ENCODE measurements at regions not wholly inside any gene's neighbourhood (a gene's known extent, or its start where the extent isn't known, plus 50 kb on each side); places are given as distances from the start of the nearest gene placed in this dataset.

- FAIRE-seq: no peak
These were observed 158.0 kb downstream of the SCP2D1 start for GRCh38 chr20:18971574-18971973.

DNA sequence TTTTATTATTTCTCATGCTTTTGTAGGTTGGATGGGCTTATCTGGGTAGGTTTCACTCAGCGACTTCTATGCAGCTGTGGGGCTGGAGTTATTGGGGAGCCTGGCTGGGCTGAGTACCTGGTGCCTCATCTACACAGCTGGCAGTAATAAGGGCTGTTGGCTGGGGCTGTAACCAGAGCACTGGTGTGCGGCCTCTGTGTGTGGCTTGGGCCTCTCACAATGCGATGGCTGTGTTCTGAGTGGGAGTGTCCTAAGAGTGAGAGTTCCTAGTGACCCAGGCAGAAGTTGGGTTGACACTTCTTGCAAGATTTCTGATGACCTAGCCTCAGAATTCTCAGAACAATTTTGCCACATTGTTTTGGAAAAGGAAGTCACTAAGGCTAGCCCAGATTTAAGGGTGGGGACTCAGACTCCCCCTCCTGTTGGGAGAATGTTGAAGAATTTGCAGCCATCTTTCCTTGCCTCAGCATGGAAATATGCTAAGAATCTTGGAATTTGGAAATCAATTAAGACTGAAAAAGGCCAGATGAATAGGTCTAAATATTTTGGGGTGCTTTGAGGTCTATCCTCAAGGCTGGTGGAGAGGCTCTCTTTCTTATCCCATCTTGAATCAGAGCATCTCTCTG is 158.8 kb downstream of the SCP2D1 start:
- no peak for FAIRE-seq

DNA sequence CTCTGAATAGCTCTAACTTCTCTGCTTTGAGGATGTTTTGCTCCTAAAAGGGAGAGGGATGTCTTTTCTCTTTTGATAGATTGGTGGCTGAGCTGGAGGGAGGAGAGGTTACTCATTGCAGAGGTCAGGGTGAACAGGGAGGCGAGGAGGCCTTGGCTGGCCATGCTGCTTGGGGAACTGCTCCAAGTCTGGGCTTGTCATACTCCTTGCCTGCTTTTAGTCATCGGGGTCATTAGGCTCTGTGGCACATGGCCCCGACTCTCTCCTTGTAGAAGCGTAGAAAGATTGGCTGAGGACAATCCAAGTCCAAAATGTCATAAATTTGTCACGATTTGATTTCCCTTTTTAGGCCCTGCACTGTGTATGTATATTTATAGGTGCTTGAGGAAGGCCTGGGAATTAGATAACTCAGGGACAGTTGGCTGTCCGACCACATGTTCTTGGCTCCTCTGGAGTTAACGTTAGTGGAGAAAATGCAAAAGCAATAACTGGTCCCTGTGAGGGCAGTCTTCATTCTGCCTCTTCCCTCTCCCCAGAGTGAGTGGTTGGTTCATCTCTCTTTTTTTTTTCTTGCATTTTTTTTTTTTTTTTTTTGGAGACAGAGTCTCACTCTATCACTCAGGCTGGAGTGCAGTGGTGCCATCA is 160.1 kb downstream of the SCP2D1 start:
- FAIRE-seq: peak; percentile 74

DNA sequence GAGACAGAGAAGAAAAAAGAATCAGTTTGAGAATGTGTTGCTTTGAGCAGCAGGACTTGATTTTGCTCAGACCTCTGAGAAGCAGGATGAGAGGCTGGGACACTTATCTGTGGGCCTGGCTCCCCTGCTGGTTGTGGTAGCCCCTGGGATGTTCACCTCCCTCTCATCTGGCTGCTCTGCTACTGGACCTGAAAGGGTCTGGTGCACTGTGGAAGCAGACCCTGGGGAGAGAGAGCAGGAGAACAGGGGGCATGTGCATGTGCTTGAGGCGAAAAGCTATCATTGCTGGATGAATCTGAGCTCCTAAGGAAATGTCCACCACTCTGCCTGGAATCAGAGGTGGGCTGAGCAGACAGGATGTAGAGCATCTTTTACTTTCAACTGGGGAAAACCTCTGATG is 161.1 kb downstream of the SCP2D1 start:
- no peak for FAIRE-seq

DNA sequence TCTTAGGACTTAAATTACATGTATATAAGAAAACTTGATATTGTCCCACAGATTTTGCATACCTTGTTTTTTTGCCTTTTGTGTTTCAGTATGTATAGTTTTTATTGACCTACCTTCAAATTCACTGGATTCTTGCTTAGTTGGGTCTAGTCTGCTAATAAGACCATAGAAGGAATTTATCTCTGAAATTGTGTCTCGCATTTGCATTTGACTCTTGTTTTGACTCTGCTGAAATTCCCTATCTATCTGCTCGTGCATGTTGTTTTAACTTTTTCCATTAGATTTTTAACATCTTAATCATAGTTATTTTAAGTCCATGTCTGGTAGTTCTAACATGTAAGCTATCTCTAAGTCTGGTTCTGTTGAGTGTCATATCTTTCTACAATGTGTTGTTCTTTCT is 163.9 kb downstream of the SCP2D1 start:
- FAIRE-seq: no peak

GRCh38 chr20:18978311-18978710 is 164.7 kb downstream of the SCP2D1 start:
- FAIRE-seq: no peak

DNA sequence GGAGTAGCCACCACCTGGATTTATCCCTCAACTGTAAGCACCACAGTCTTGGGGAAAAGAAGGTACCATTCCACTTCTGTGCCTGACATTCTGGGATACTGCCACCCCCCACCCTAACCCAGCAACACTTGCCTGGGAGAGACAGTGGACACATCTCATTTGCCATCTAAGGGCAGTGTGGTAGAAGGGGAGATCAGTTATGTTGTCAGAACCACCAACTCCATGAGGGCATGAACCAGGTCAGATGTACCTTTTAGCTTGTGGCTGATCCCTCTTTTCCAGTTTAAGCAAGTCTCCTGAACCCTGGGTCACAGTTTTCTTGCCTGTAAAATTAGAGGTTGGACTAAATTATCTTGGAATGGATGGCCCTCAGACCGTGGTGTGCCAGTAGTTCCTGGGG is 165.5 kb downstream of the SCP2D1 start:
- no peak for FAIRE-seq

DNA sequence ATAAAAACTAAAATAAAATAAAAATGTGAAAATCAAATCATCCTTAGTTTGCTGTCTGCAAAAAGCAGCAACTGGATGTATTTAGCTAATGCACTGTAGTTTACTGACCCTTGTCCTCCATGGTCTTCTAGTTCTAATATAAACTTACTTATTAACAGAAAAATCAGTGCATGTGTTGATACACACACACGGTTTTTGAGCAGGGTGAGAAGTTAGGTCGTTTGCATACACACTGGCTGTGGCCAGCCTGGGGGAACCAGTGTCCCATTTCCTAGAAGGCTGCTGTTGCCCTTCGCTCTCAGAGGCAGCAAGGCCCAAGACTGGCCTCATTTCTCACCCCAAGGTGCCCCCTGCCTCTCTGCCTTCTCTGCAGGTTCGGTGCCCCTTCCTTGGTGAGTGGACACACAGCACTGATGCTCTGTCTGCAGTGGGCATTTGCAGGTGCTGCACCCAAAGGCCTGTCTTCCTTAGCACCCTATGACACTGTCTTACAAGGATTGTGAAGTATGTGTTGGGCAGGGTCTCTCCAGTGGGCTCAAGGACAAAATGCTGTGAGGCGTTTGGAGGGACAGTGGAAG is 168.5 kb downstream of the SCP2D1 start:
- FAIRE-seq: no peak

GRCh38 chr20:18983796-18984195 is 170.2 kb downstream of the SCP2D1 start:
- FAIRE-seq: no peak

DNA sequence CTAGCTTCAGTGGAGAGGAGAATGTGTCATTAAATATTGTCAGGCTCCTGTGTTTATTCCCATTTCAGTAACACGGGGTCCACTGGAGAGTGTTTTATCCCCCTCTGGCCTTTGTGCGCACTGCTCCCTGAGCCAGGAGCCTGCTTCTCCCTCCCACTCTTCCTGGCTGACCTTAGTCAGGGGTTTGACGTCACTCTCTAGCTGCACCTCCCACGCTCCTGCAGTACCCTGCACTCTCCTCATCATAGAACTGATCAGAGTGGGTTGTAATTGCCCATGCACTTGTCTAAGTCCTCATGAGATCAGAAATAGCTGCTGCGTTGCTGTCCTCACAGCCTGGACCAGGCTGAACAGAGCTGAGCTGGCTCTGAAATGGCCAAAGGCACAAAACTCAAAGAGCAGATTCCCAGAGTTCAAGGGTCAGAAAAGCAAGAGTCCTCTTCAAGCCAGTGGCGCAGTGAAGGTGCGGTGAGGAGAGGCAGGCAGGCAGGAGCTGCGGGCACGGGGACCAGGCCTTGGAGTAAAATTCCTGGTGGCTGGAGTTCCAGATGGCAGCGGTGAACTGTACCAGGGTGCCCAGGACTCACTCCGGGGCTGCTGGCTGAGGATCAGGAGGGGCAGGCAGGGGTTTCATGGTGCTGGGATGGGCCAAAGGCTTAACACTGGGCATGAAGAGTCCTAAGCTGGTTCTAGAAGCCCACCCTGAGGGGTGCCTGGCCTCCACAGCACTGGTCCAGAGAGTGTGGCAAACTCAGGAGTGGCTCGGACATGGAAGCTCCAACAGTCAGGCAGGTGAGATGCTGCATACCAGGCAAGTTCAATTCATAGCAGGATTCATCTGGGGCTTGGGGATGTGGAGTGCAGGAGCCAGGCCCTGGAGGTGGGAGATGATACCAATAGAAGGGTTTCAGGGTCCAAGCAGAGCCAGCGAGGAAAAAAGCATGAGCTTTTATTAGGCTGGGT is 170.9 kb downstream of the SCP2D1 start:
- FAIRE-seq: no peak

- no peak for FAIRE-seq
These were observed 172.0 kb downstream of the SCP2D1 start for GRCh38 chr20:18985551-18985950.

DNA sequence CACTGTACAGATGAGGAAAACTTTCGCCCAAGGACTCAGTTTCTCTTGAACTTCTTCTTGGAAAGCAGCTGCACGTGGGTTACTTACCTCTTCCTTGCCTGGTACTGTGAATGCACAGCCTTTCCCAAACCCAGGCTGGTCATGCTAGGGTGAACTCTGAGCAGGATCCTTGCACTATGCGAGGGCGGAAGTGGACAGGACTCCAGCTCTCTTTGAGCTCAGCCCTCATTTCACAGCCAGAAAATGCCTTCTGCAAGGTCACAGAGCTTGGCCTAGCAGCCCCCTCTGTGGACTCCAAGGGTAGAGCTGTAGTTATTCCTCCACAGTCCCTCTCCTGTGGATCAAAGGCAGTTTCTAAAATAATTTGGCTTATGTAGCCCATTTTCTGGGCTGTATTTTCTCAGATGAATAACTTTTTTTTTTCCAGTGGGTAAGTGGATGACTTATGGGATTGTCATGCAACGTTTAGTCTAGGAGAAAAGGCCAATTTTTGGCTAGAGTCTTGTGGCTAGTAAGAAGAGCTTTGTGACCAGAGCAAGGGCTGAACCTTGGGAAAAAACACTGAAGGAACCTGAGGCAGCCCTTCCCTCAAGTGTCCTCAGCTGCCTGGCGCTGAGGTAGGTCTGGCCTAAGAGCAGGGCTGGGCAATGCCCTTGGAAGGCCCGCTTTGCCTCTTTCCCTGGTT is 172.7 kb downstream of the SCP2D1 start:
- no peak for FAIRE-seq

GRCh38 chr20:18986895-18987580 is 173.5 kb downstream of the SCP2D1 start:
- FAIRE-seq: no peak

DNA sequence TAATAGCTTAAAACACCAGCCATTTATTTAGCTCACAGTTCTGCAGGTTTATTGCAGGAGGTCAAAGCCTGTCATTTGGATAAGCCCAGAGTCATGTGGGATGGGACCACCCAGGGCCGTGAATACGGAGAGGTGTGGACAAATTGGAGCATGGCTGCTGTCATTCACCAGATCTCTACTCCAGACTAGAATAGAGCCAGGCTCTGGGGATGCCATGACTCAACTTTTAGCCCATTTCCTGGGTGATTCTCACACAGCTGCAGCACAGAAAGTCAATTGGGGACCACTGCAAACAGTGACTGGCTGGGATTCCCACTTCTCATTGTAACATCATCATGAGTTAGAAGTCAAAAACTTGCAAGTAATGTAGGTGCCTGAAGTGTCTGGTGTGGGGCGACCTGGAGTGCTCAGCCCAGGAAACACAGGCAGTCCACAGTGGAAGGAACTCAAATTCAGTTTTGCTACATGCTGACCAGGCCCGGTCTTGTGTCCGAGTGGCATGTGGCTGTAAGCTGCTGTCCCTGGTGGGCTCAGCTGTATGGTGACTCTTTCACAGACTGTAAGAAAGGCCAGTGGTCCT is 174.3 kb downstream of the SCP2D1 start:
- no peak for FAIRE-seq

DNA sequence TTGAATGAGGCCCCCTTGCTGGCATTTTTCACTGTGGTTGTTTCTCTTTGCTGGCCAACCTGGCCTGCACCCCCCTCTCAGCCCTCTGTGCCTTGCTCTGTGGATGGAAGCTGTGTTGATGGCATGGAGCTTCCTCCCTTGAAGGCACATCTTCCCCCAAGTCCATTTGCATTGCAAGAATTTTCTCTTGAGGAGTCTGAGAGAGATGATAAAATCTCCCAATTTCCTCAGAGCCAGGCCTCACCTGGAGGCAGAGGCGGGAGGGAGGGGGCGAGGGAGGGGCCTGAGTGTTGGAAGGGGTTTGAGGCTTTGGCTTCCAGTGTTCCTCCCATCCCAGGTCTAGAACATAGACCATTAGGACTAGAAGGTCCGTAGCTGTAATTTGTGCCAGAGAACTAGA is 175.1 kb downstream of the SCP2D1 start:
- FAIRE-seq: no peak

- FAIRE-seq: peak; percentile 41
These were observed 176.3 kb downstream of the SCP2D1 start for GRCh38 chr20:18989736-18990474.

- no peak for FAIRE-seq
These were observed 177.4 kb downstream of the SCP2D1 start for GRCh38 chr20:18991012-18991411.

GRCh38 chr20:18992418-18992817 is 178.8 kb downstream of the SCP2D1 start:
- FAIRE-seq: no peak

- no peak for FAIRE-seq
These were observed 181.9 kb downstream of the SCP2D1 start for GRCh38 chr20:18995455-18995854.

DNA sequence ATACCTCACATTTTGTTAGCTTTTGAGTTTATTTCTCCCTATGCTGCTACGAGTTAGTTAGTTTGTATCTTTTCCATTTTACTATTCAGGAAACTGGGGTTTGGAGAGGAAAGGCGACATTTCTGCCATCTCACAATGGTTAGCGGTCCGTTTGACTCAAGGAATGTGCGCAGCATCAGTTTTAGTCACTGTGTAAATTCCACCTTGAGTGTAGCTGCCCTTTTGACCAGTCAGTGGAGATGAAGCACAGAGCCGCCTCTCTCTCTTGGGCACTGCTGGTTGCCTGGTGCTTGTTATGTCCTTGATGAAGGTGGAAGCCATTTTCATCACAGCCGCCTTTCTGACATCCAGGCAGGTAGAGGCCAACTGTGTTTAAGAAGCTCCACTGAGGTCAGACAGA is 185.5 kb downstream of the SCP2D1 start:
- no peak for FAIRE-seq

DNA sequence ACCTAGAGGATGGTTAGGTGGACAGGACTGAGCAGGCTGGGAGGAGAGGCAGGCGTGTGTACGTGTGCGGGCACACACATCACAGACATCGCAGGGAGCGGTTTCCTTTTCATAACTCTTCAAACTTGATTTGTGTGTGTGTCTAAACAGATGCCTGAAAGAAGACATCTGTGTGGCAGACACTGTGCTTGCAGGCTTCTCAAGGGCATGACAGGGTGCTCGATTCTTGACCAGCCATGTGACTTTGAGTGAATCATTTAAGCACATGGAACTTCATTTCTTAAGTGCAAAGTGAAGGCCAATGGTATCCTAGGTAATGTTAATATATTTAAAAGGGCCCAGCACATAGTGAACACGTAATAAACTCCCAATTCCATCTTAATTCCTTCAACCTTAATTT is 186.5 kb downstream of the SCP2D1 start:
- FAIRE-seq: no peak
